HEK293 (cell line): ENCODE measurements at regions not wholly inside any gene's neighbourhood (a gene's known extent, or its start where the extent isn't known, plus 50 kb on each side); places are given as distances from the start of the nearest gene placed in this dataset.

Source experiments
- CTCF ChIA-PET: fragments of 350-600 bp; formaldehyde crosslinking; extraction: SDS; loops from one replicate; lab custom pipeline; 2021; ENCODE audit warnings: antibody characterized with exemption; lab: Yijun Ruan, JAX
- POLR2A ChIA-PET: fragments of 300-600 bp; formaldehyde crosslinking; extraction: SDS; loops from one replicate; lab custom pipeline; 2020; ENCODE audit warnings: antibody characterized with exemption, inconsistent platforms; lab: Yijun Ruan, JAX
- H3K27ac ChIP-seq: fragments of 200-500 bp; sonication (Bioruptor generic); 2 replicates; pipeline ENCODE4 v1.5.1; 2014; ENCODE audit warnings: low read depth, low read length, control low read depth, inconsistent platforms; ENCODE audit errors: extremely low read depth
- H3K36me3 ChIP-seq, 2 experiments: fragments of 200-500 bp in 1 of 2; sonication (Bioruptor generic) in 1 of 2; 1 replicate in 1 of 2; 2 replicates in 1 of 2; pipeline ENCODE4 v1.5.1; 2014 to 2017; ENCODE audit warnings: inconsistent platforms in 2 of 2, low read length in 2 of 2; ENCODE audit not compliant: control insufficient read depth in 2 of 2, insufficient read depth in 1 of 2
- H3K4me1 ChIP-seq: fragments of 200-500 bp; sonication (Bioruptor generic); 2 replicates; pipeline ENCODE4 v1.5.1; 2014; ENCODE audit warnings: mild to moderate bottlenecking, low read length, inconsistent platforms; ENCODE audit not compliant: control insufficient read depth, insufficient read depth
- H3K4me3 ChIP-seq: 2 replicates; pipeline ENCODE4 v1.5.1; 2011; ENCODE audit warnings: low read depth, mild to moderate bottlenecking, control low read depth, low read length, moderate library complexity
- H3K9me3 ChIP-seq: fragments of 200-500 bp; sonication (Bioruptor generic); 2 replicates; pipeline ENCODE4 v1.5.1; 2014; ENCODE audit warnings: low read depth, low read length, inconsistent platforms; ENCODE audit not compliant: control insufficient read depth, insufficient read depth
- HIC1 ChIP-seq: fragments of 450-650 bp; formaldehyde crosslinking; IDR thresholded peaks from 2 replicates; pipeline ENCODE4 v1.5.1; 2016; ENCODE audit warnings: missing biosample characterization, missing genetic modification characterization
- IKZF3 ChIP-seq: fragments of 450-650 bp; IDR thresholded peaks from 2 replicates; pipeline ENCODE4 v1.5.0; 2018; ENCODE audit warnings: missing biosample characterization, mild to moderate bottlenecking, missing genetic modification characterization, moderate library complexity
- KLF1 ChIP-seq: fragments of 450-650 bp; formaldehyde crosslinking; IDR thresholded peaks from 2 replicates; pipeline ENCODE4 v1.5.1; 2016; ENCODE audit warnings: missing biosample characterization, missing genetic modification characterization
- KLF10 ChIP-seq: fragments of 450-650 bp; IDR thresholded peaks from 2 replicates; pipeline ENCODE4 v1.5.1; 2018; ENCODE audit warnings: missing biosample characterization, mild to moderate bottlenecking, missing genetic modification characterization
- PRDM1 ChIP-seq: fragments of 450-650 bp; formaldehyde crosslinking; IDR thresholded peaks from 2 replicates; pipeline ENCODE4; 2016; ENCODE audit warnings: missing biosample characterization, missing genetic modification characterization
- REPIN1 ChIP-seq: fragments of 450-650 bp; formaldehyde crosslinking; IDR thresholded peaks from 2 replicates; pipeline ENCODE4 v1.5.1; 2017; ENCODE audit warnings: missing biosample characterization, missing genetic modification characterization, low read depth
- SP2 ChIP-seq: fragments of 450-650 bp; formaldehyde crosslinking; IDR thresholded peaks from 2 replicates; pipeline ENCODE4 v1.5.1; 2016; ENCODE audit warnings: missing biosample characterization, missing genetic modification characterization
- TSHZ1 ChIP-seq: fragments of 450-650 bp; formaldehyde crosslinking; IDR thresholded peaks from 2 replicates; pipeline ENCODE4 v1.5.1; 2016; ENCODE audit warnings: missing biosample characterization, missing genetic modification characterization, borderline replicate concordance
- YY1 ChIP-seq: fragments of 450-650 bp; formaldehyde crosslinking; IDR thresholded peaks from 2 replicates; pipeline ENCODE4 v1.5.1; 2018; ENCODE audit warnings: missing biosample characterization, missing genetic modification characterization
- ZBTB21 ChIP-seq: fragments of 450-650 bp; formaldehyde crosslinking; IDR thresholded peaks from 2 replicates; pipeline ENCODE4 v1.5.1; 2017; ENCODE audit warnings: missing biosample characterization, missing genetic modification characterization
- ZBTB7A ChIP-seq: fragments of 450-650 bp; formaldehyde crosslinking; IDR thresholded peaks from 2 replicates; pipeline ENCODE4 v1.5.1; 2016; ENCODE audit warnings: low read depth, missing biosample characterization, missing genetic modification characterization
- ZBTB8A ChIP-seq: fragments of 450-650 bp; formaldehyde crosslinking; IDR thresholded peaks from 2 replicates; pipeline ENCODE4 v1.5.1; 2016; ENCODE audit warnings: missing biosample characterization, missing genetic modification characterization
- ZEB2 ChIP-seq: fragments of 450-650 bp; formaldehyde crosslinking; IDR thresholded peaks from 2 replicates; pipeline ENCODE4 v1.5.1; 2016; ENCODE audit warnings: missing biosample characterization, missing genetic modification characterization
- ZFHX2 ChIP-seq: fragments of 450-650 bp; formaldehyde crosslinking; conservative IDR thresholded peaks from 2 replicates; pipeline ENCODE4 v1.5.1; 2016; ENCODE audit warnings: missing biosample characterization, missing genetic modification characterization
- ZFP41 ChIP-seq: fragments of 450-650 bp; formaldehyde crosslinking; IDR thresholded peaks from 2 replicates; pipeline ENCODE4 v1.5.1; 2016; ENCODE audit warnings: missing biosample characterization, missing genetic modification characterization, borderline replicate concordance
- ZNF10 ChIP-seq: fragments of 450-650 bp; formaldehyde crosslinking; IDR thresholded peaks from 2 replicates; pipeline ENCODE4 v1.5.1; 2017; ENCODE audit warnings: missing biosample characterization, missing genetic modification characterization
- ZNF221 ChIP-seq: fragments of 450-650 bp; formaldehyde crosslinking; IDR thresholded peaks from 2 replicates; pipeline ENCODE4 v1.5.1; 2017; ENCODE audit warnings: missing biosample characterization, missing genetic modification characterization, borderline replicate concordance
- ZNF23 ChIP-seq: fragments of 450-650 bp; formaldehyde crosslinking; IDR thresholded peaks from 2 replicates; pipeline ENCODE4 v1.5.1; 2016; ENCODE audit warnings: missing biosample characterization, missing genetic modification characterization, borderline replicate concordance
- ZNF24 ChIP-seq: fragments of 450-650 bp; formaldehyde crosslinking; IDR thresholded peaks from 2 replicates; pipeline ENCODE4 v1.5.1; 2016; ENCODE audit warnings: missing biosample characterization, missing genetic modification characterization
- ZNF248 ChIP-seq: fragments of 450-650 bp; formaldehyde crosslinking; IDR thresholded peaks from 2 replicates; pipeline ENCODE4 v1.5.1; 2017; ENCODE audit warnings: missing biosample characterization, missing genetic modification characterization
- ZNF324 ChIP-seq: fragments of 450-650 bp; formaldehyde crosslinking; IDR thresholded peaks from 2 replicates; pipeline ENCODE4 v1.5.1; 2016; ENCODE audit warnings: missing biosample characterization, missing genetic modification characterization
- ZNF394 ChIP-seq: fragments of 450-650 bp; formaldehyde crosslinking; IDR thresholded peaks from 2 replicates; pipeline ENCODE4 v1.5.1; 2016; ENCODE audit warnings: missing biosample characterization, missing genetic modification characterization, mild to moderate bottlenecking, moderate library complexity, borderline replicate concordance
- ZNF510 ChIP-seq: fragments of 450-650 bp; formaldehyde crosslinking; IDR thresholded peaks from 2 replicates; pipeline ENCODE4 v1.5.1; 2018; ENCODE audit warnings: mild to moderate bottlenecking, missing genetic modification characterization, missing biosample characterization; ENCODE audit not compliant: insufficient replicate concordance
- ZNF530 ChIP-seq: fragments of 450-650 bp; formaldehyde crosslinking; IDR thresholded peaks from 2 replicates; pipeline ENCODE4 v1.5.1; 2016; ENCODE audit warnings: low read depth, missing biosample characterization, missing genetic modification characterization
- ZNF571 ChIP-seq: fragments of 450-650 bp; formaldehyde crosslinking; IDR thresholded peaks from 2 replicates; pipeline ENCODE4 v1.5.0; 2017; ENCODE audit warnings: missing biosample characterization, missing genetic modification characterization
- ZNF596 ChIP-seq: fragments of 450-650 bp; IDR thresholded peaks from 2 replicates; pipeline ENCODE4 v1.5.0; 2018; ENCODE audit warnings: missing biosample characterization, mild to moderate bottlenecking, missing genetic modification characterization, moderate library complexity
- ZNF658 ChIP-seq: fragments of 450-650 bp; formaldehyde crosslinking; IDR thresholded peaks from 2 replicates; pipeline ENCODE4; 2016; ENCODE audit warnings: missing biosample characterization, missing genetic modification characterization
- ZNF791 ChIP-seq: fragments of 450-650 bp; formaldehyde crosslinking; IDR thresholded peaks from 2 replicates; pipeline ENCODE4 v1.5.1; 2016; ENCODE audit warnings: missing biosample characterization, missing genetic modification characterization
- ZSCAN4 ChIP-seq: fragments of 450-650 bp; formaldehyde crosslinking; IDR thresholded peaks from 2 replicates; pipeline ENCODE4 v1.5.1; 2017; ENCODE audit warnings: missing biosample characterization, missing genetic modification characterization

GRCh38 chr7:85341973-85342372 lies 155.1 kb upstream of the SEMA3D start:
- Histone ChIP-seq H3K4me1 (no peaks in the 10 kb centered on the region), H3K4me3 (no peak overlapping the region), H3K36me3 (no peaks in the 10 kb centered on the region), H3K27ac (no peak overlapping the region), H3K9me3 (no peaks in the 10 kb centered on the region)
- CTCF ChIA-PET = no interaction called here
- TF ChIP-seq ZNF596 (tag by site-specific recombination) (no peak), ZEB2 (no peak), ZNF23 (tag by site-specific recombination) (no peak), SP2 (tag by site-specific recombination) (no peak), ZBTB8A (tag by site-specific recombination) (no peak), ZNF530 (tag by site-specific recombination) (no peak), ZNF394 (no peak), REPIN1 (tag by site-specific recombination) (no peak), ZNF248 (tag by site-specific recombination) (no peak), ZNF24 (tag by site-specific recombination) (no peak), ZNF510 (tag by site-specific recombination) (no peak), ZNF571 (tag by site-specific recombination) (no peak), ZNF221 (tag by site-specific recombination) (no peak), YY1 (no peak), PRDM1 (no peak), ZBTB7A (no peak), ZNF658 (tag by site-specific recombination) (no peak)
- POLR2A ChIA-PET = no interaction called here

GRCh38 chr7:85341121-85341520 lies 154.3 kb upstream of the SEMA3D start:
- Histone ChIP-seq H3K36me3 (no peaks in the 10 kb centered on the region), H3K27ac (no peak overlapping the region), H3K9me3 (no peaks in the 10 kb centered on the region), H3K4me1 (no peaks in the 10 kb centered on the region), H3K4me3 (no peak overlapping the region)
- ChIA-PET CTCF (no interaction called here), POLR2A (no interaction called here)
- no peak for TF ChIP-seq KLF1 (tag by site-specific recombination)
- TF ChIP-seq ZNF324 (tag by site-specific recombination) = no peak
- no peak for TF ChIP-seq HIC1 (tag by site-specific recombination)
- no peak for TF ChIP-seq ZNF10 (tag by site-specific recombination)
- no peak for TF ChIP-seq IKZF3
- TF ChIP-seq TSHZ1 (tag by site-specific recombination) = no peak
- no peak for TF ChIP-seq ZFHX2 (tag by site-specific recombination)
- TF ChIP-seq ZNF510 (tag by site-specific recombination) = no peak
- TF ChIP-seq ZBTB21 (tag by site-specific recombination) = no peak
- no peak for TF ChIP-seq ZNF791 (tag by site-specific recombination)
- no peak for TF ChIP-seq ZSCAN4
- TF ChIP-seq KLF10 (tag by site-specific recombination) = no peak
- TF ChIP-seq ZFP41 (tag by site-specific recombination) = no peak
